CD14-positive monocyte (primary cell): ENCODE measurements at regions not wholly inside any gene's neighbourhood (a gene's known extent, or its start where the extent isn't known, plus 50 kb on each side); places are given as distances from the start of the nearest gene placed in this dataset.

Experiments
- DNase-seq, 3 donors: peaks; one replicate each; pipeline ENCODE4 v3.0.0-alpha.2; 2011 to 2022
- H2AFZ ChIP-seq: 2 replicates; pipeline ENCODE4 v1.6.0; 2012; ENCODE audit warnings: mild to moderate bottlenecking, low read depth, low read length, inconsistent platforms; ENCODE audit not compliant: insufficient read depth, poor library complexity, severe bottlenecking
- H3K27ac ChIP-seq, 2 donors: 1 replicate in 1 of 2; 2 replicates in 1 of 2; pipeline ENCODE4 v1.5.1; 2012 to 2013; ENCODE audit warnings: low read length in 2 of 2, control low read depth in 1 of 2, inconsistent platforms in 1 of 2, low read depth in 1 of 2, mild to moderate bottlenecking in 1 of 2
- H3K27me3 ChIP-seq, 2 donors: one replicate each; pipeline versions ENCODE4 v1.6.0 to v1.6.1; 2011 to 2013; ENCODE audit warnings: low read length in 2 of 2; ENCODE audit not compliant: control insufficient read depth in 2 of 2, insufficient read depth in 2 of 2
- H3K36me3 ChIP-seq, 2 donors: replicated peaks in 1 of 2; 1 replicate in 1 of 2; 2 replicates in 1 of 2; pipeline versions ENCODE4 v1.5.1 to v1.6.1; 2012 to 2013; ENCODE audit warnings: low read length in 2 of 2, control low read depth in 1 of 2, inconsistent platforms in 1 of 2, mild to moderate bottlenecking in 1 of 2; ENCODE audit not compliant: insufficient read depth in 2 of 2, control insufficient read depth in 1 of 2
- H3K4me1 ChIP-seq, 2 donors: 1 replicate in 1 of 2; 2 replicates in 1 of 2; pipeline versions ENCODE4 v1.5.1 to v1.6.1; 2012 to 2013; ENCODE audit warnings: low read length in 2 of 2, control low read depth in 1 of 2, inconsistent platforms in 1 of 2, mild to moderate bottlenecking in 1 of 2, moderate library complexity in 1 of 2; ENCODE audit not compliant: insufficient read depth in 2 of 2, control insufficient read depth in 1 of 2
- H3K4me2 ChIP-seq: replicated peaks from 2 replicates; pipeline ENCODE3; 2012; ENCODE audit warnings: low read length, moderate library complexity, mild to moderate bottlenecking; ENCODE audit not compliant: poor library complexity, severe bottlenecking; ENCODE audit errors: extremely low read depth
- H3K4me3 ChIP-seq, 3 experiments: fragments of 200-600 bp in 1 of 3; sonication (generic) in 1 of 3; replicated peaks in 1 of 3; 1 replicate in 2 of 3; 2 replicates in 1 of 3; pipeline ENCODE4 v1.5.1; 2011 to 2013; ENCODE audit warnings: low read length in 3 of 3, mild to moderate bottlenecking in 3 of 3, control low read depth in 2 of 3, low read depth in 2 of 3, inconsistent platforms in 1 of 3, moderate library complexity in 1 of 3
- H3K79me2 ChIP-seq: 2 replicates; pipeline ENCODE4 v1.6.0; 2012; ENCODE audit warnings: mild to moderate bottlenecking, control low read depth, inconsistent platforms, low read length, moderate library complexity; ENCODE audit not compliant: insufficient read depth
- H3K9ac ChIP-seq: 2 replicates; pipeline ENCODE4 v1.6.0; 2017; ENCODE audit warnings: low read length, mild to moderate bottlenecking; ENCODE audit not compliant: insufficient read depth, poor library complexity, severe bottlenecking
- H3K9me3 ChIP-seq, 2 donors: replicated peaks in 1 of 2; 1 replicate in 1 of 2; 2 replicates in 1 of 2; pipeline versions ENCODE4 v1.5.1 to v1.6.1; 2012 to 2013; ENCODE audit warnings: low read length in 2 of 2, control low read depth in 1 of 2; ENCODE audit not compliant: control insufficient read depth in 1 of 2, insufficient read depth in 1 of 2
- H4K20me1 ChIP-seq: 2 replicates; pipeline ENCODE4 v1.6.0; 2012; ENCODE audit warnings: mild to moderate bottlenecking, low read length, control low read depth, moderate library complexity; ENCODE audit not compliant: insufficient read depth
- H3K27ac Mint-ChIP-seq, 7 donors: one replicate each; pipeline ENCODE4 v1.8.0; 2020; ENCODE audit warnings: mild to moderate bottlenecking in 7 of 7, mixed read lengths in 7 of 7, moderate library complexity in 6 of 7, inconsistent platforms in 2 of 7
- H3K27me3 Mint-ChIP-seq, 3 donors: one replicate each; pipeline ENCODE4 v1.8.0; 2021 to 2022; ENCODE audit warnings: low read depth in 3 of 3, mild to moderate bottlenecking in 3 of 3, mixed read lengths in 3 of 3, moderate library complexity in 3 of 3, inconsistent platforms in 1 of 3
- H3K36me3 Mint-ChIP-seq, 2 donors: one replicate each; pipeline ENCODE4 v1.8.0; 2020; ENCODE audit warnings: mixed read lengths in 2 of 2, inconsistent platforms in 1 of 2, mild to moderate bottlenecking in 1 of 2
- H3K4me1 Mint-ChIP-seq: one replicate; pipeline ENCODE4 v1.8.0; 2020; ENCODE audit warnings: mild to moderate bottlenecking, mixed read lengths
- H3K4me3 Mint-ChIP-seq, 2 donors: one replicate each; pipeline ENCODE4 v1.8.0; 2020; ENCODE audit warnings: mild to moderate bottlenecking in 2 of 2, mixed read lengths in 2 of 2, moderate library complexity in 1 of 2
- H3K9me3 Mint-ChIP-seq, 7 donors: one replicate each; pipeline ENCODE4 v1.8.0; 2020 to 2022; ENCODE audit warnings: mixed read lengths in 7 of 7, mild to moderate bottlenecking in 6 of 7, moderate library complexity in 6 of 7, inconsistent platforms in 2 of 7
- WGBS: methylation state at CpG from one replicate; pipeline ENCODE4 v1.1.5; 2013; ENCODE audit warnings: missing lambda C conversion rate; ENCODE audit not compliant: insufficient coverage; 5-methylcytosine and 5-hydroxymethylcytosine counted together
- intact Hi-C, 2 donors: fragments of 100-400 bp; cut with micrococcal nuclease; formaldehyde crosslinking; loops; one replicate each; pipeline versions ENCODE4 v1.15.0 to v1.15.1; 2023
- TF ChIP-seq, protein P1 (sequence below): fragments of 200-600 bp; IDR thresholded peaks from one replicate; pipeline ENCODE4 v1.8.0; 2022; ENCODE audit warnings: antibody characterized with exemption, mild to moderate bottlenecking

DNA sequence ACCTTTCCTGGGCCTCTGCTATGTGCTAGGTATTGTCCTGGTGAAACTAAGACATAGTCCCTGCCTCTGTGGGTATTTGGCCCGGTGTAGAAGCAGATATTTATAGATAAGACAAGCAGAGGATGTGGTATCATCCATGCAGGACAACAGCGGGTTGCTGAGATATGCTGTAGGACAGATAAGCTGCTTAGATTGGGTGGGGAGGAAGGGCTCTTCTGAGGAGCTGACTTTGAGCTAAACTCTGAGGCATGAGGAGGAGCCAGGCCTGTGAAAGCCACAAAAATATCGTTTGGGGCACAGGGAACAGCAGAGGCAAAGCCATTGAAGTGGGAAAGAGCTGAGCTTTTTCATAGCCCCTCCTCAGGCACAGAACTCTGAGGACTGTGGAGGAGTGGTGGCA lies 492.5 kb upstream of the CFAP20DC start:
- Histone ChIP-seq H3K9ac (no peak overlapping the region), H3K4me1 (no peaks in the 10 kb centered on the region), H3K27me3 (no peaks in the 10 kb centered on the region), H3K4me2 (no peak overlapping the region), H3K4me3 (no peak overlapping the region), H3K9me3 (no peaks in the 10 kb centered on the region), H3K36me3 (no peaks in the 10 kb centered on the region), H3K79me2 (no peaks in the 10 kb centered on the region), H4K20me1 (no peaks in the 10 kb centered on the region), H3K27ac (no peak overlapping the region), H2AFZ (no peak overlapping the region)
- DNase-seq, result no peak
- no peak overlapping the region for H3K27ac Mint-ChIP-seq
- no peaks in the 10 kb centered on the region for H3K36me3 Mint-ChIP-seq
- no peaks in the 10 kb centered on the region for H3K4me1 Mint-ChIP-seq
- intact Hi-C loops, result no loop called here
- peaks cover 0 to 2% (median 0%) of the 10 kb centered on the region in 7 donors for H3K9me3 Mint-ChIP-seq
- TF ChIP-seq, protein P1, sequence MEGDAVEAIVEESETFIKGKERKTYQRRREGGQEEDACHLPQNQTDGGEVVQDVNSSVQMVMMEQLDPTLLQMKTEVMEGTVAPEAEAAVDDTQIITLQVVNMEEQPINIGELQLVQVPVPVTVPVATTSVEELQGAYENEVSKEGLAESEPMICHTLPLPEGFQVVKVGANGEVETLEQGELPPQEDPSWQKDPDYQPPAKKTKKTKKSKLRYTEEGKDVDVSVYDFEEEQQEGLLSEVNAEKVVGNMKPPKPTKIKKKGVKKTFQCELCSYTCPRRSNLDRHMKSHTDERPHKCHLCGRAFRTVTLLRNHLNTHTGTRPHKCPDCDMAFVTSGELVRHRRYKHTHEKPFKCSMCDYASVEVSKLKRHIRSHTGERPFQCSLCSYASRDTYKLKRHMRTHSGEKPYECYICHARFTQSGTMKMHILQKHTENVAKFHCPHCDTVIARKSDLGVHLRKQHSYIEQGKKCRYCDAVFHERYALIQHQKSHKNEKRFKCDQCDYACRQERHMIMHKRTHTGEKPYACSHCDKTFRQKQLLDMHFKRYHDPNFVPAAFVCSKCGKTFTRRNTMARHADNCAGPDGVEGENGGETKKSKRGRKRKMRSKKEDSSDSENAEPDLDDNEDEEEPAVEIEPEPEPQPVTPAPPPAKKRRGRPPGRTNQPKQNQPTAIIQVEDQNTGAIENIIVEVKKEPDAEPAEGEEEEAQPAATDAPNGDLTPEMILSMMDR, result no peak
- no peaks in the 10 kb centered on the region for H3K27me3 Mint-ChIP-seq
- WGBS, result 36% methylated on average over 3 of the region's 3 CpGs
- H3K4me3 Mint-ChIP-seq, result no peak overlapping the region

DNA sequence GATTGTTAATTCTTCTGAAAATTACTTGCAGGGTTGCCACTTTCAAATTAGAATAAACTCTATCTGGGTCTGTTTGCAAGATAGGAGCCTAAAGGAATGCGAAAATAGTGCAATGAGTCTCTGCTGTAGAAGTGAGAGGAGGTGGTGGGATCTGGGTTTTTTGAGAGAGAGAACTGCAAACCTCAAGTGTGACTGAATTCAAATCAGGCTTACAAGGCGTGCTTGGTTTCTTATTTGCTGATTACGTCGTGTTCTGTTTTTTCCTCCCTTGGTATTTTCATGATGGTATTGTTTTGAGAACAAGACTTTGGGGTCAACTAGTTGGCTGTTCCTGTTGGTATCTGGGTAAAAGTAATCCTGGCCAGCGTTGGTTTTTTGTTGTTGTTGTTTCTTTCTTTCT lies 490.9 kb upstream of the CFAP20DC start:
- 90% methylated on average over 4 of the region's 5 CpGs for WGBS
- intact Hi-C loops, result no loop called here
- Histone ChIP-seq H3K27ac (no peak overlapping the region), H3K9ac (no peak overlapping the region), H3K4me2 (no peak overlapping the region), H3K4me3 (no peak overlapping the region), H3K79me2 (no peaks in the 10 kb centered on the region), H2AFZ (no peak overlapping the region), H4K20me1 (no peaks in the 10 kb centered on the region), H3K27me3 (no peaks in the 10 kb centered on the region), H3K36me3 (no peaks in the 10 kb centered on the region), H3K4me1 (no peaks in the 10 kb centered on the region), H3K9me3 (no peaks in the 10 kb centered on the region)
- peaks cover 0 to 2% (median 0%) of the 10 kb centered on the region in 7 donors for H3K9me3 Mint-ChIP-seq
- no peaks in the 10 kb centered on the region for H3K4me1 Mint-ChIP-seq
- TF ChIP-seq, protein P1, result no peak
- no peaks in the 10 kb centered on the region for H3K27me3 Mint-ChIP-seq
- H3K27ac Mint-ChIP-seq, result no peak overlapping the region
- no peaks in the 10 kb centered on the region for H3K36me3 Mint-ChIP-seq
- H3K4me3 Mint-ChIP-seq, result no peak overlapping the region
- no peak for DNase-seq
